HEK293T (cell line): ENCODE measurements at regions not wholly inside any gene's neighbourhood (a gene's known extent, or its start where the extent isn't known, plus 50 kb on each side); places are given as distances from the start of the nearest gene placed in this dataset.

Experiments
- CTCF ChIA-PET: fragments of 350-600 bp; formaldehyde crosslinking; extraction: SDS; loops from one replicate; lab custom pipeline; 2021; ENCODE audit warnings: antibody characterized with exemption, inconsistent platforms; lab: Yijun Ruan, JAX
- POLR2A ChIA-PET: fragments of 350-600 bp; formaldehyde crosslinking; extraction: SDS; loops from one replicate; lab custom pipeline; 2020; ENCODE audit warnings: antibody characterized with exemption, inconsistent platforms; lab: Yijun Ruan, JAX
- DNase-seq: peaks from one replicate; pipeline ENCODE4 v3.0.0; 2012; ENCODE audit warnings: mixed read lengths; ENCODE audit errors: extremely low spot score
- ARNT ChIP-seq: fragments of 450-650 bp; IDR thresholded peaks from 2 replicates; pipeline ENCODE4 v1.6.1; 2017; ENCODE audit warnings: mild to moderate bottlenecking
- BHLHE40 ChIP-seq: fragments of 450-650 bp; IDR thresholded peaks from 2 replicates; pipeline ENCODE4 v1.6.1; 2016; ENCODE audit warnings: mild to moderate bottlenecking, moderate library complexity, borderline replicate concordance
- CTBP1 ChIP-seq: fragments of 450-650 bp; IDR thresholded peaks from 2 replicates; pipeline ENCODE4 v1.6.1; 2016; ENCODE audit warnings: borderline replicate concordance
- ELF4 ChIP-seq: fragments of 450-650 bp; IDR thresholded peaks from 2 replicates; pipeline ENCODE4 v1.6.1; 2017; ENCODE audit warnings: antibody characterized with exemption
- FOXA1 ChIP-seq: fragments of 450-650 bp; IDR thresholded peaks from 2 replicates; pipeline ENCODE4 v1.6.1; 2016; ENCODE audit warnings: mild to moderate bottlenecking
- FOXK2 ChIP-seq: fragments of 450-650 bp; IDR thresholded peaks from 2 replicates; pipeline ENCODE4 v1.6.1; 2016; ENCODE audit warnings: mild to moderate bottlenecking
- FOXM1 ChIP-seq: fragments of 450-650 bp; IDR thresholded peaks from 2 replicates; pipeline ENCODE4 v1.6.1; 2017; ENCODE audit warnings: mild to moderate bottlenecking, borderline replicate concordance
- HDGF ChIP-seq: fragments of 450-650 bp; IDR thresholded peaks from 2 replicates; pipeline ENCODE4 v1.6.1; 2017; ENCODE audit warnings: antibody characterized with exemption, borderline replicate concordance
- L3MBTL2 ChIP-seq: fragments of 450-650 bp; conservative IDR thresholded peaks from 2 replicates; pipeline ENCODE4 v1.6.1; 2016; ENCODE audit warnings: mild to moderate bottlenecking
- LEF1 ChIP-seq: fragments of 450-650 bp; IDR thresholded peaks from 2 replicates; pipeline ENCODE4 v1.6.1; 2017; ENCODE audit warnings: mild to moderate bottlenecking, borderline replicate concordance
- NFRKB ChIP-seq: fragments of 450-650 bp; IDR thresholded peaks from 2 replicates; pipeline ENCODE4 v1.6.1; 2016; ENCODE audit warnings: mild to moderate bottlenecking, moderate library complexity
- SP1 ChIP-seq: fragments of 450-650 bp; IDR thresholded peaks from 2 replicates; pipeline ENCODE4 v1.6.1; 2017
- SUZ12 ChIP-seq: fragments of 450-650 bp; IDR thresholded peaks from 2 replicates; pipeline ENCODE4 v1.6.1; 2016; ENCODE audit warnings: mild to moderate bottlenecking
- TARDBP ChIP-seq: fragments of 450-650 bp; IDR thresholded peaks from 2 replicates; pipeline ENCODE4 v1.6.1; 2016
- ZNF384 ChIP-seq: fragments of 450-650 bp; IDR thresholded peaks from 2 replicates; pipeline ENCODE4 v1.6.1; 2016
- TF ChIP-seq, protein P1 (sequence below): fragments of 450-650 bp; IDR thresholded peaks from 2 replicates; pipeline ENCODE4 v1.6.1; 2016

DNA sequence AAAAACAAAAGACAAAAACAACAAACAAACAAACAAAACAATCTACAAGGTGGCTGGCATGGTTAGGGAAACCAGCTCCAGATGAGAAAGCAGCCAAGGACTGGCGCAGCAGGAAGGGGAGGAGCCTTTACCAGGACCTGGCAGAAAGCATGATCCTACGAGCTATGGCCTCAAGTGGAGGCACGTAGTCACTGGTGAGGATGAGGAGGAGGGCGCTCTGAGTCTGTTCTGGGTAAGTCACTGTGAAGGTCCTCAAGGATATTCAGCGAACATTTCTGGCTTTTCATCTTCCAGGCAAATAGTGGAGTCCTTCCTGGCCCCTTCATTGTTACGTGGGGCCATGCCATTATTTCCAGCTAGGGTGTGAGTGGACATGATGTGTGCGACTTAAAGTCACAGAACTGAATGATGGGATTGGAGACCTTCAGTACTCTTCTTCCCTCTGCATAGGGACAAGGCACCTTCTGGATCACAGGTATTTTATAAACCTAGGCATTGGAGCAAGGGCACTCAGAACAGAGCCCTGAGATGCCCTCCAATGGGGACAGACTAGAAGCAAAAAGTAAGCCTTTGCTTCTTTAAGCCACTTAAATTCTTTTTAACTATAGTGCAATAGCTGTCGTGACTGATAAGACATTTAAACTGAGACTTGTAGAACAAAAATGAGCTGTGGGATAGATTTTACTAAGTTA lies 771.3 kb downstream of the RAB28 start:
- ChIA-PET POLR2A (no interaction called here), CTCF (no interaction called here)
- TF ChIP-seq CTBP1 (no peak), LEF1 (no peak), HDGF (no peak), NFRKB (no peak), BHLHE40 (no peak), FOXA1 (no peak), ZNF384 (no peak), L3MBTL2 (no peak), SP1 (no peak), ELF4 (no peak), ARNT (no peak), FOXK2 (no peak), TARDBP (no peak), SUZ12 (no peak)
- TF ChIP-seq, protein P1, sequence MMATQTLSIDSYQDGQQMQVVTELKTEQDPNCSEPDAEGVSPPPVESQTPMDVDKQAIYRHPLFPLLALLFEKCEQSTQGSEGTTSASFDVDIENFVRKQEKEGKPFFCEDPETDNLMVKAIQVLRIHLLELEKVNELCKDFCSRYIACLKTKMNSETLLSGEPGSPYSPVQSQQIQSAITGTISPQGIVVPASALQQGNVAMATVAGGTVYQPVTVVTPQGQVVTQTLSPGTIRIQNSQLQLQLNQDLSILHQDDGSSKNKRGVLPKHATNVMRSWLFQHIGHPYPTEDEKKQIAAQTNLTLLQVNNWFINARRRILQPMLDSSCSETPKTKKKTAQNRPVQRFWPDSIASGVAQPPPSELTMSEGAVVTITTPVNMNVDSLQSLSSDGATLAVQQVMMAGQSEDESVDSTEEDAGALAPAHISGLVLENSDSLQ: no peak
- no peak for DNase-seq

DNA sequence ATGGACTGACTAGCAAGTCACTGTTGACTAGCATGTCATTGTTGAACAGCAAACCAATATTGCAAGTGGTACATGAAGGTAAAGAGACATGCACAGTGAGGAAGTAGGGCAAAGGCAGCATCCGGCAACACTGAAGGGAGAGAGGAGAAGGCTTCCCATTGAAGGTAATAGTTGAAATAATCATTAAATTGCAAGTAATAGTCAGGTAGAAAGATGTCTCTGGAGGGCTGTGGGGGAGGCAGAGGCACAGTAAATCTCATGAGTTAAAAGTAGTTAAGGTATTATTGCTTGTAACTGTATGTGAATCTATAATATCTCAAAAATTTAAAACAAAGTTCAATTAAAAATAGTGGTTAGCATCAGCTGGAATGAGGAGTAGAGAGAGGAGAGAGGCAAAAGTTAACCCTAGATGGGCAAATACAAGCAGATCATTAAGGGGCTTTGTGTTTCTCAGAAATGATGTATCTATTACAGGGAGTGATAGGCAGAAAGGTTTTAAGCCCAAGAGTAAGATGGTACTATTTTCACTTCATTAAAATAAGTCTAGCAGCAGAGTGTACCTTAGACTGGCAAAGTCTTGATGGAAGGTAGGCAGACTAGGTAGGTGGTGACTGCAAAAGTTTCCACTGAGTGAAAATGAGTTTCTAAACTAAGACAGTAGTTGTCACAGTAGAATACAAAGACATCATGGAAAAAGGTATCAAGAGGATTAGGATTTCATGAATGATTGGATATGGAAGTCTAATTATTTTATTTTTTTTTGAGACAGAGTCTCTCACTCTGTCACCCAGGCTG lies 776.6 kb downstream of the RAB28 start:
- no peak for DNase-seq
- ChIA-PET CTCF (no interaction called here), POLR2A (no interaction called here)
- no peak for TF ChIP-seq ZNF384
- no peak for TF ChIP-seq FOXM1
- no peak for TF ChIP-seq SUZ12
- no peak for TF ChIP-seq L3MBTL2
- TF ChIP-seq SP1: no peak
- TF ChIP-seq ARNT: no peak
- TF ChIP-seq ELF4: no peak
- no peak for TF ChIP-seq CTBP1
- TF ChIP-seq NFRKB: no peak
- no peak for TF ChIP-seq HDGF
- TF ChIP-seq, protein P1: no peak
- TF ChIP-seq BHLHE40: no peak
- TF ChIP-seq FOXK2: no peak
- no peak for TF ChIP-seq TARDBP

DNA sequence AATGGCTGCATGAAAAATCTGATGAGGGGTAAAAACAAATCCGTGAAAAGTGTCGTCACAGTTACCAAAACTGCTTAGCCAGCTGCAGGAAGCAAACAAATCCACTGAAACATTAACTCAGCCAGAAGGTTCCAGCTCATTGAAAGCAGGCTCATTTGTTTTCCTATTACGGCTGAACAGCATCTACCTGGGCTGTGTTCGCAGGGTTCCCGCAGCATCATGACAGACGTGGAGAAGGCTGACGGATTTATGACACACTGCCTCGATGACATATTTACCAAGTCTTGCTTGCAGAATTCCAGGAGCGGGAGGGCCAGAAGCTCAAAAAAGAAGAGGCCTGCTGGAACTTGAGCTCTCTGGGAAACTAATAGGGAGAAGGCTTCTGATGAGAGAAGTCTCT lies 781.1 kb downstream of the RAB28 start:
- no peak for DNase-seq
- TF ChIP-seq BHLHE40: no peak
- no peak for TF ChIP-seq FOXA1
- TF ChIP-seq CTBP1: no peak
- no peak for TF ChIP-seq LEF1
- TF ChIP-seq TARDBP: no peak
- no peak for TF ChIP-seq SUZ12
- TF ChIP-seq ZNF384: no peak
- TF ChIP-seq ARNT: no peak
- TF ChIP-seq HDGF: no peak
- TF ChIP-seq, protein P1: no peak
- no peak for TF ChIP-seq NFRKB
- TF ChIP-seq L3MBTL2: no peak
- TF ChIP-seq ELF4: no peak
- TF ChIP-seq FOXK2: no peak
- no peak for TF ChIP-seq SP1
- CTCF ChIA-PET: no interaction called here
- POLR2A ChIA-PET: no interaction called here

DNA sequence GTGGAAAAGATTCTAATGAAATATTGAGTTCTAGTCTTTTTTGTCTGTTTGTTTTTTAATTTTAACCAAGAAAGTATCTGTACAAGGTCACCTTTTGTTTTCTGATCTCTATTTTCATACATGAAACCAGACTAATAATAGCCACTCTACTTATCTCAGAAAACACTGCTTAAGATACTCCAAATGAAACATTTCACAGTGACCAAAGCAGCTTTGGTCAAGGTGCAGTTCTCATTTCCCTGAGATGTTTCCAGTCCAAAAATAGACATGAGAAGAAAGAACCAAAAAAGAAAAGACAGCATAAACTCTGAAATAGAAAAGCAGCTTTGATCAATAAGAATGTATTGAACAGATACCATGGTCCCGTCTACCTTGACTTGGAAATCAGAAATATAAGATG lies 782.8 kb downstream of the RAB28 start:
- DNase-seq: no peak
- no peak for TF ChIP-seq FOXK2
- no peak for TF ChIP-seq ELF4
- ChIA-PET POLR2A (no interaction called here), CTCF (no interaction called here)

DNA sequence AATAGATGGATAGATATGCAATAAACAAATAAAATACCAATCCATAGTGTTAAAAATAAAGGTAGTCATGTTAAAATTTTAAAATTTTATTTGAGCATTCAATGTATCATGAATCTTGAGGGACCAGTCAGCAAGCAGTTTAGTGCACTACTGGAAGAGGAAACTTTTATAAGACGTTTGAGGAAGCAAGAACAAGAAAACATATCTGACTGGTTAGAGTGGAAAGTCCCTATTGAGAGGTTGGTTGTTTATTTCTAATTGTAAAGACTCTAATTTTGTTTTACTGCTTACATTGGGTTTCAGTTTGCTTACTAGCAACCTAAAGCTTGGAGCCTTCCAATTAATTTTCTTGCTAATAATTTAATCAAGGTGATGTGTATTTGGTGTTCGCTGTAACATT lies 786.2 kb downstream of the RAB28 start:
- POLR2A ChIA-PET: no interaction called here
- TF ChIP-seq TARDBP (no peak), ELF4 (no peak), FOXM1 (no peak), SP1 (no peak), SUZ12 (no peak), FOXK2 (no peak), CTBP1 (no peak), ARNT (no peak), LEF1 (no peak), BHLHE40 (no peak), ZNF384 (no peak), HDGF (no peak), NFRKB (no peak), L3MBTL2 (no peak), FOXA1 (no peak)
- TF ChIP-seq, protein P1: no peak
- no peak for DNase-seq
- CTCF ChIA-PET: no interaction called here
